Loucy (cell line): ENCODE measurements at regions not wholly inside any gene's neighbourhood (a gene's known extent, or its start where the extent isn't known, plus 50 kb on each side); places are given as distances from the start of the nearest gene placed in this dataset.

Experiments
- H2AFZ ChIP-seq: fragments of 200-600 bp; sonication (generic); 2 replicates; pipeline ENCODE4 v1.6.0; 2016; ENCODE audit warnings: antibody characterized with exemption, mild to moderate bottlenecking, low read length, moderate library complexity
- H3F3A ChIP-seq: fragments of 200-600 bp; 2 replicates; pipeline ENCODE4 v1.6.0; 2016; ENCODE audit warnings: antibody characterized with exemption, low read depth, mild to moderate bottlenecking
- H3K27me3 ChIP-seq: fragments of 200-600 bp; sonication (generic); 2 replicates; pipeline ENCODE4 v1.6.1; 2014; ENCODE audit warnings: low read length, mild to moderate bottlenecking; ENCODE audit not compliant: insufficient read depth, poor library complexity, severe bottlenecking
- H3K36me3 ChIP-seq: fragments of 200-600 bp; sonication (generic); 2 replicates; pipeline ENCODE4 v1.6.1; 2016; ENCODE audit warnings: low read length; ENCODE audit not compliant: insufficient read depth
- H3K4me1 ChIP-seq: fragments of 200-600 bp; sonication (generic); 2 replicates; pipeline ENCODE4 v1.5.1; 2014; ENCODE audit warnings: low read length, mild to moderate bottlenecking; ENCODE audit not compliant: insufficient read depth, poor library complexity, severe bottlenecking
- H3K4me2 ChIP-seq: fragments of 200-600 bp; sonication (generic); 2 replicates; pipeline ENCODE4 v1.6.0; 2014; ENCODE audit warnings: antibody characterized with exemption, low read length, low read depth, mild to moderate bottlenecking; ENCODE audit not compliant: poor library complexity, severe bottlenecking
- H3K4me3 ChIP-seq: fragments of 200-600 bp; sonication (generic); 2 replicates; pipeline ENCODE4 v1.5.1; 2014; ENCODE audit warnings: low read length, mild to moderate bottlenecking, mixed read lengths; ENCODE audit not compliant: poor library complexity, severe bottlenecking
- H3K79me2 ChIP-seq: fragments of 200-600 bp; sonication (generic); 2 replicates; pipeline ENCODE4 v1.6.1; 2014; ENCODE audit warnings: low read length; ENCODE audit not compliant: insufficient read depth
- H3K9ac ChIP-seq: fragments of 200-600 bp; sonication (generic); 2 replicates; pipeline ENCODE4 v1.6.0; 2014; ENCODE audit warnings: mild to moderate bottlenecking, low read depth, low read length, moderate library complexity; ENCODE audit not compliant: poor library complexity, severe bottlenecking
- H3K9me2 ChIP-seq: fragments of 200-600 bp; sonication (generic); replicated peaks from 2 replicates; pipeline ENCODE4 v1.6.1; 2016; ENCODE audit warnings: low read depth, low read length, mixed read lengths
- H3K9me3 ChIP-seq: fragments of 200-600 bp; sonication (generic); 2 replicates; pipeline ENCODE4 v1.6.1; 2014; ENCODE audit warnings: mild to moderate bottlenecking, antibody characterized with exemption, low read length, low read depth; ENCODE audit not compliant: insufficient read depth
- H4K20me1 ChIP-seq: fragments of 200-600 bp; sonication (generic); 2 replicates; pipeline ENCODE4 v1.6.0; 2014; ENCODE audit warnings: antibody characterized with exemption, low read length, mild to moderate bottlenecking; ENCODE audit not compliant: insufficient read depth, poor library complexity, severe bottlenecking
- CTCF ChIP-seq: fragments of 200-600 bp; sonication (generic); conservative IDR thresholded peaks from 2 replicates; pipeline ENCODE4 v1.5.1; 2014; ENCODE audit warnings: mild to moderate bottlenecking, antibody characterized with exemption, low read length
- EZH2phosphoT487 ChIP-seq: fragments of 200-600 bp; IDR thresholded peaks from 2 replicates; pipeline ENCODE4 v1.6.1; 2018; ENCODE audit warnings: antibody characterized with exemption, mild to moderate bottlenecking, moderate library complexity, borderline replicate concordance

GRCh38 chr10:78432583-78432982 lies 398.9 kb downstream of the RPS24 start:
- Histone ChIP-seq H3K9me2 (no peaks in the 10 kb centered on the region), H3K4me3 (no peak overlapping the region), H4K20me1 (no peaks in the 10 kb centered on the region), H3K4me1 (peaks cover 29% of the 10 kb centered on the region), H2AFZ (peak overlapping the region; percentile 61; the same call in 1 of the 2 replicates), H3K4me2 (no peak overlapping the region), H3K9ac (no peak overlapping the region), H3K36me3 (no peaks in the 10 kb centered on the region), H3K9me3 (no peaks in the 10 kb centered on the region), H3K27me3 (no peaks in the 10 kb centered on the region), H3K79me2 (no peaks in the 10 kb centered on the region), H3F3A (no peaks in the 10 kb centered on the region)
- TF ChIP-seq CTCF (peak; percentile 19; the same call in 1 of the 2 replicates), EZH2phosphoT487 (no peak)

GRCh38 chr10:78433076-78433595 lies 399.5 kb downstream of the RPS24 start:
- Histone ChIP-seq H3F3A (no peaks in the 10 kb centered on the region), H3K4me3 (no peak overlapping the region), H3K4me1 (peaks cover 34% of the 10 kb centered on the region), H3K27me3 (no peaks in the 10 kb centered on the region), H3K36me3 (no peaks in the 10 kb centered on the region), H3K79me2 (no peaks in the 10 kb centered on the region), H2AFZ (peak overlapping the region; percentile 61; the same call in 1 of the 2 replicates), H3K9ac (no peak overlapping the region), H3K9me3 (no peaks in the 10 kb centered on the region), H3K4me2 (no peak overlapping the region), H4K20me1 (no peaks in the 10 kb centered on the region), H3K9me2 (no peaks in the 10 kb centered on the region)
- TF ChIP-seq EZH2phosphoT487 (no peak), CTCF (no peak)

GRCh38 chr10:78433766-78434535 lies 400.3 kb downstream of the RPS24 start:
- Histone ChIP-seq H2AFZ (peak overlapping the region; percentile 28; the same call in 1 of the 2 replicates), H3K27me3 (no peaks in the 10 kb centered on the region), H4K20me1 (no peaks in the 10 kb centered on the region), H3K9ac (no peak overlapping the region), H3K79me2 (no peaks in the 10 kb centered on the region), H3K4me1 (peaks cover 36% of the 10 kb centered on the region), H3K4me2 (peak overlapping the region; percentile 12), H3F3A (no peaks in the 10 kb centered on the region), H3K4me3 (no peak overlapping the region), H3K36me3 (no peaks in the 10 kb centered on the region), H3K9me2 (no peaks in the 10 kb centered on the region), H3K9me3 (no peaks in the 10 kb centered on the region)
- TF ChIP-seq CTCF (no peak), EZH2phosphoT487 (no peak)
